Choroid plexus epithelial cell (primary cell): ENCODE measurements at regions not wholly inside any gene's neighbourhood (a gene's known extent, or its start where the extent isn't known, plus 50 kb on each side); places are given as distances from the start of the nearest gene placed in this dataset.

Experiments
- DNase-seq: peaks from one replicate; pipeline ENCODE4 v3.0.0-alpha.2; 2010; ENCODE audit warnings: low read depth
- H3K4me3 ChIP-seq: 2 replicates; pipeline ENCODE4 v1.5.1; 2011; ENCODE audit warnings: low read depth, mild to moderate bottlenecking, control low read depth, low read length, moderate library complexity
- CTCF ChIP-seq: conservative IDR thresholded peaks from 2 replicates; pipeline ENCODE4 v1.5.1; 2011; ENCODE audit warnings: low read depth, mild to moderate bottlenecking, control low read depth, inconsistent platforms, low read length, moderate library complexity

DNA sequence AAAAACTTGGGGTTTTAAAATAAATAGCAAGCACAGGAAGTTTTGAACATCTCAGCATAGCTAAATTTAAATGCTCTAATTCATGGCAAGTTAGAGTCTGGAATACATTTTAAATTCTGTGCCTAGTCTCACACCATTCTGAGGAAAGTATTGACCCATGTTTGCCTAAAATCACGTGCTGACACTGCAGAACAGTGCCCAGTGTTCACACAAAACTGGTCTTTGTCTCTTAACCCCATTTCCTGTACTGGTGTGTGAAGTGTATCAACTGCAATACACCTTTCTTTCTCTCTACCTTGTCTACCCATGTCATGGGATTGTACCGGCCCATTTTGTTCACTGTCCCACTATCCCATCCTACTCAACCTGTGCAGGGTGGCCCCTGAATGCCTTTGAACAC is 749.7 kb upstream of the POM121L12 start:
- H3K4me3 ChIP-seq, result no peak overlapping the region
- no peak for TF ChIP-seq CTCF
- DNase-seq, result no peak

GRCh38 chr7:52283335-52283734 is 752.1 kb upstream of the POM121L12 start:
- no peak overlapping the region for H3K4me3 ChIP-seq
- no peak for DNase-seq
- TF ChIP-seq CTCF, result no peak

GRCh38 chr7:52273685-52274610 is 761.5 kb upstream of the POM121L12 start:
- DNase-seq, result no peak
- H3K4me3 ChIP-seq, result no peak overlapping the region
- no peak for TF ChIP-seq CTCF

DNA sequence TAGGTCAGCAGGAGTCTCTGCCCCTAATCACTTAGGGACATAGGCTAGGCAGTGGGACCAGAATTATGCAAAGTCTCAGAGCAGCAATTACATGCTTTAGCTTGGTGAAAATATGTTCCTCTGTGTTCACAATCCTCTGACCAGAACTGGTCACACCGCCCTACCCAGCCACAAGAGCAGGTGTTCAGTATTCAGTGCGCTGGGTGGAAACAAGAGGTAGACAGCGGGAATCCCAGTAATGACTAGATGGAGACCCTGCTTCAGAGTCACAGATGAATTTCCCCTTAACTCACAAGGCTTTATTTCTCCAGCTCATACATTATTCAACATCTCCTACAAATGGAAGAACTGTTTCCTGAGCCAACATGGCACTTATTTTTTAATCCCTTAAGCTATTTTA is 763.7 kb upstream of the POM121L12 start:
- no peak overlapping the region for H3K4me3 ChIP-seq
- DNase-seq, result no peak
- no peak for TF ChIP-seq CTCF

DNA sequence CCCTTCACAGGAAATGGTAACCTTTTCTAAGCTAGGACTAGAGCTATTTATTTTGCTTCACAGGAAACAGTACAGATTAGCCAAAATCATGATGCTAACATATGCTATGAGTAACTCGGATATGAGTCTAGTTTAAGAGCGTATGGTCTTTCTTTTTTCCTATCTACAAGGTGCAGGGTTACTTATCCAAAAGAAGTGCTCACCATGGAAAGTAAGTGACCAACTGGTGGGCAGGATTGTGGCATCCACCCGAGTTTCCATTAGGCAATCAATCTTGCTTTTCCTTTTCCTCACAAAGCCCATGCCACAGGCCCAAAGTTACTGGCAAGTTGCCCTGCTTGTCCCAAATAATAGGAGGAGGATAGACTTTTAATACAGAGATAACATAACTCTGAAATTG is 765.1 kb upstream of the POM121L12 start:
- DNase-seq, result no peak
- TF ChIP-seq CTCF, result no peak
- H3K4me3 ChIP-seq, result no peak overlapping the region

- DNase-seq, result no peak
- TF ChIP-seq CTCF, result no peak
- no peak overlapping the region for H3K4me3 ChIP-seq
These were observed 765.8 kb upstream of the POM121L12 start for GRCh38 chr7:52269669-52270068.

DNA sequence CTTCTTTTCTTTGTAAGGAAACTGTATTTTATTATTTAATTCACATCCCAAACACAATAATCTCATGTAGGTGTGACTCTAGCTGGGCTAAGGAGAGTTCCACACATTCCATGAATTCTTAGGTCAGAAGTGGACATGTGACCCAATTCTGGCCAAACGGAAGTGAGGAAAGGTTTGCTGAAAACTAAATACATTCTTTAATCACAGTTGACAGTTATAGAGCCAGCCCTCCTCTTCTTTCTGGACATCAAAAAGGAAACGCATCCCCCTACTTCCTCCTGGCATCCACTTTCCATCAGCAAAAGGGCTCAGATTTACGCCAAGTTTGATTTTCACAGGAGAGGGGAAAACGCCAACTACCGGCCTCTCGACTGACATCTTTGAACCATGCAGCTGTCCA is 774.4 kb upstream of the POM121L12 start:
- TF ChIP-seq CTCF, result no peak
- no peak overlapping the region for H3K4me3 ChIP-seq
- no peak for DNase-seq
